ENCODE measurements at regions not wholly inside any gene's neighbourhood (a gene's known extent, or its start where the extent isn't known, plus 50 kb on each side); places are given as distances from the start of the nearest gene placed in this dataset.
A peak's percentile ranks its signal among the peaks of the same experiment; 100 is the strongest.

DNA sequence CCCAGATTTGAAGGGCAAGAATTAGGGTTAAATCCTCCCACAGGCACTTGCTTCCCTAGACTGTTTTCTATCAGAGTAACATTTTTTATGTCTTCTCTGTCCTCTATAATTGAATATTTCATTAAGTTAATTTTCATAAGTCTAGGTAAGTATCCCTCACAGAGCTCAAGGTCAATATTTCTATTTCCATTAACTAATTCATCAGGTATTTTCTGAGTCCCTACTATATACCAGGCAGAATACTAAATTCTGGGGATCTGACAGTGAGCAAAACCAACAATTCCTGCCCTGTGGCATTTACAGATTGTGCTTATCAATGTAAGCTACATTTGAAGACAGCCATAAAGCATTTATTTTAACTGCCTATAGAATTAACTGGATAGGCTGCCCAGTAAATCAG lies 86.4 kb upstream of the RBBP8 start:
- intact Hi-C loops (cut with DNase I), result loop anchor here (10.0 kb wide), 1 partner anchor 88 kb away; the partner anchor contains the start of gene RBBP8
- H3K4me3 ChIP-seq (replicated peaks in 1 of 3), result no peak overlapping the region

GRCh38 chr18:22847392-22847791 lies 85.7 kb upstream of the RBBP8 start:
- Histone ChIP-seq H3K4me3 (replicated peaks in 1 of 3) (no peak overlapping the region), H3K9me3 (no peaks in the 10 kb centered on the region), H3K27ac (peak overlapping the region; percentile 35 to 57 (median 48)), H3K36me3 (no peaks in the 10 kb centered on the region), H3K27me3 (no peaks in the 10 kb centered on the region), H3K4me1 (peaks cover 10 to 18% of the 10 kb centered on the region in 2 donors)
- intact Hi-C loops (cut with DNase I), result loop anchor here (10.0 kb wide), 1 partner anchor 87 kb away; the partner anchor contains the start of gene RBBP8
- DNase-seq, result peak in 1 of 2 donors; percentile 23
- TF ChIP-seq CTCF (IDR thresholded peaks at IDR 0.05), result no peak
- no peak for TF ChIP-seq POLR2A (IDR thresholded peaks at IDR 0.05)

More for the DNA sequence above, 86.4 kb upstream of the RBBP8 start:
- Histone ChIP-seq H3K36me3 (no peaks in the 10 kb centered on the region), H3K27ac (peak overlapping the region; percentile 19 to 48 (median 35)), H3K27me3 (no peaks in the 10 kb centered on the region), H3K4me1 (peaks cover 10 to 18% of the 10 kb centered on the region in 2 donors), H3K9me3 (no peaks in the 10 kb centered on the region)
- DNase-seq, result no peak
- no peak for TF ChIP-seq POLR2A (IDR thresholded peaks at IDR 0.05)
- no peak for TF ChIP-seq CTCF (IDR thresholded peaks at IDR 0.05)

- 0% methylated on average over 1 of the region's 1 CpG for WGBS, 2 donors
- Histone ChIP-seq H3K4me3 (replicated peaks in 1 of 3) (no peak overlapping the region), H3K9me3 (no peaks in the 10 kb centered on the region), H3K36me3 (no peaks in the 10 kb centered on the region), H3K4me1 (peaks cover 10 to 18% of the 10 kb centered on the region in 2 donors), H3K27ac (peak overlapping the region; percentile 35 to 57 (median 48)), H3K27me3 (no peaks in the 10 kb centered on the region)
- intact Hi-C loops (cut with DNase I), result loop anchor here (10.0 kb wide), 1 partner anchor 87 kb away; the partner anchor contains the start of gene RBBP8
- DNase-seq, result no peak
- TF ChIP-seq POLR2A (IDR thresholded peaks at IDR 0.05) (no peak), CTCF (IDR thresholded peaks at IDR 0.05) (no peak)
Observed at GRCh38 chr18:22847867-22848451, 85.2 kb upstream of the RBBP8 start.

GRCh38 chr18:22848615-22849014 lies 84.5 kb upstream of the RBBP8 start:
- TF ChIP-seq POLR2A (IDR thresholded peaks at IDR 0.05) (no peak), CTCF (IDR thresholded peaks at IDR 0.05) (no peak)
- no peaks in the 10 kb centered on the region for H3K36me3 ChIP-seq
- H3K4me1 ChIP-seq, result peaks cover 10 to 18% of the 10 kb centered on the region in 2 donors
- no peak for DNase-seq
- H3K4me3 ChIP-seq (replicated peaks in 1 of 3), result no peak overlapping the region
- no peaks in the 10 kb centered on the region for H3K9me3 ChIP-seq
- WGBS, 2 donors, result 96 to 100% methylated on average over 1 of the region's 1 CpG
- H3K27me3 ChIP-seq, result no peaks in the 10 kb centered on the region
- H3K27ac ChIP-seq, result no peak overlapping the region
- intact Hi-C loops (cut with DNase I), result loop anchor here (10.0 kb wide), 1 partner anchor 86 kb away; the partner anchor contains the start of gene RBBP8

GRCh38 chr18:22856870-22857269 lies 76.3 kb upstream of the RBBP8 start:
- Histone ChIP-seq H3K27me3 (no peaks in the 10 kb centered on the region), H3K4me1 (no peaks in the 10 kb centered on the region), H3K36me3 (no peaks in the 10 kb centered on the region), H3K9me3 (no peaks in the 10 kb centered on the region), H3K4me3 (replicated peaks in 1 of 3) (no peak overlapping the region), H3K27ac (no peak overlapping the region)
- no peak for TF ChIP-seq POLR2A (IDR thresholded peaks at IDR 0.05)
- no peak for TF ChIP-seq CTCF (IDR thresholded peaks at IDR 0.05)
- peak; percentile 8 to 50 for DNase-seq
- intact Hi-C loops (cut with DNase I), result no loop called here
- 53 to 54% methylated on average over 2 of the region's 2 CpGs for WGBS, 2 donors
